Spinal cord (tissue), 9 donors: ENCODE measurements at regions not wholly inside any gene's neighbourhood (a gene's known extent, or its start where the extent isn't known, plus 50 kb on each side); places are given as distances from the start of the nearest gene placed in this dataset.
"Not testable (repeated sequence)": the region's sequence is repeated elsewhere in the genome, so short reads cannot be mapped to it uniquely, and the experiment has no call there.

Source experiments
- DNase-seq, 6 donors: peaks; one replicate each; pipeline versions ENCODE4 v3.0.0 to v3.0.0-alpha.2; 2013 to 2015; ENCODE audit warnings: low spot score in 6 of 6, low read depth in 4 of 6
- H3K27ac ChIP-seq: one replicate; pipeline ENCODE4 v1.5.1; 2013; ENCODE audit warnings: low read depth, low read length, control low read depth
- H3K27me3 ChIP-seq: one replicate; pipeline ENCODE4 v1.6.1; 2013; ENCODE audit warnings: low read length; ENCODE audit not compliant: control insufficient read depth, insufficient read depth
- H3K36me3 ChIP-seq: one replicate; pipeline ENCODE4 v1.6.1; 2013; ENCODE audit warnings: low read length; ENCODE audit not compliant: control insufficient read depth, insufficient read depth
- H3K4me1 ChIP-seq: one replicate; pipeline ENCODE4 v1.6.1; 2013; ENCODE audit warnings: low read length; ENCODE audit not compliant: control insufficient read depth, insufficient read depth
- H3K4me3 ChIP-seq: one replicate; pipeline ENCODE4 v1.5.1; 2013; ENCODE audit warnings: low read depth, low read length, control low read depth
- H3K9me3 ChIP-seq: one replicate; pipeline ENCODE4 v1.6.1; 2013; ENCODE audit warnings: low read length; ENCODE audit not compliant: control insufficient read depth, insufficient read depth
- WGBS: methylation state at CpG from one replicate; pipeline ENCODE4 v1.1.5; 2013; ENCODE audit warnings: missing lambda C conversion rate; ENCODE audit not compliant: insufficient coverage; 5-methylcytosine and 5-hydroxymethylcytosine counted together
- donor health status: healthy.

- Histone ChIP-seq H3K4me3 (no peak overlapping the region), H3K27ac (no peak overlapping the region), H3K4me1 (peaks cover 8% of the 10 kb centered on the region), H3K27me3 (no peaks in the 10 kb centered on the region), H3K9me3 (no peaks in the 10 kb centered on the region), H3K36me3 (no peaks in the 10 kb centered on the region)
- 88% methylated on average over 13 of the region's 14 CpGs for WGBS
- no peak for DNase-seq
Measured at GRCh38 chr9:95574866-95575553, 58.2 kb upstream of the PTCH1 start.

DNA sequence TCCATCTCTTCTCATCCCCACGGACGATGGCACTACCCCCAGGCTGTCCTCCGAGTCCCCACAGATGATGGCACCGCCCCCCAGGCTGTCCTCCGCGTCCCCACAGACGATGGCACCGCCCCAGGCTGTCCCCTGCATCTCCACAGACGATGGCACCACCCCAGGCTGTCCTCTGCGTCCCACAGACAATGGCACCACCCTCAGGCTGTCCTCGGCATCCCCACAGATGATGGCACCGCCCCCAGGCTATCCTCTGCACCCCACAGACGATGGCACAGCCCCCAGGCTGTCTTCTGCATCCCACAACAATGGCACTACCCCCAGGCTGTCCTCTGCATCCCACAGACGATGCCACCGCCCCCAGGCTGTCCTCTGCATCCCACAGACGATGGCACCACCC, 57.4 kb upstream of the PTCH1 start:
- WGBS: 65% methylated on average over 14 of the region's 16 CpGs
- Histone ChIP-seq H3K27ac (no peak overlapping the region), H3K4me1 (peaks cover 10% of the 10 kb centered on the region), H3K36me3 (no peaks in the 10 kb centered on the region), H3K9me3 (no peaks in the 10 kb centered on the region), H3K4me3 (no peak overlapping the region), H3K27me3 (no peaks in the 10 kb centered on the region)
- DNase-seq: no peak

DNA sequence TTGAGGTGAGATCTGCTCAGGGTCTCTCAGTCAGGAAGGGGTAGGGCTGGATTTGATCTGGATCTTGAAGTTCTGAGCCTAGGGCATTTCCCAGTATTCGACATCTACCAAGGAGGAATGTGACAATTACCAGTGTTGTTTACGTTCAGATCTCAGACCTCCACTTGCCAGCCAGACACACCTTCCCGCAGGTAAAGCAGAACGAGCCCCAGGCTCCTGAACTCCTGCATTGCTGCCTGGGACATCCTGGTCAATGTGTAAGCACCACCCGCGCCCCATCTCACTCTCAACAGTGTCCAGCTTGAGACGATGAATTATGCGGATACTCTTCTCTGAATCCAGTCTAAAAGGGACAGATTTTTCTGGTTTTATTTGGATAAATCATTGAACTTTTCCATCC, 56.7 kb upstream of the PTCH1 start:
- Histone ChIP-seq H3K4me3 (no peak overlapping the region), H3K9me3 (no peaks in the 10 kb centered on the region), H3K36me3 (no peaks in the 10 kb centered on the region), H3K27ac (no peak overlapping the region), H3K4me1 (peaks cover 10% of the 10 kb centered on the region), H3K27me3 (no peaks in the 10 kb centered on the region)
- DNase-seq: no peak
- WGBS: 88% methylated on average over 3 of the region's 8 CpGs

DNA sequence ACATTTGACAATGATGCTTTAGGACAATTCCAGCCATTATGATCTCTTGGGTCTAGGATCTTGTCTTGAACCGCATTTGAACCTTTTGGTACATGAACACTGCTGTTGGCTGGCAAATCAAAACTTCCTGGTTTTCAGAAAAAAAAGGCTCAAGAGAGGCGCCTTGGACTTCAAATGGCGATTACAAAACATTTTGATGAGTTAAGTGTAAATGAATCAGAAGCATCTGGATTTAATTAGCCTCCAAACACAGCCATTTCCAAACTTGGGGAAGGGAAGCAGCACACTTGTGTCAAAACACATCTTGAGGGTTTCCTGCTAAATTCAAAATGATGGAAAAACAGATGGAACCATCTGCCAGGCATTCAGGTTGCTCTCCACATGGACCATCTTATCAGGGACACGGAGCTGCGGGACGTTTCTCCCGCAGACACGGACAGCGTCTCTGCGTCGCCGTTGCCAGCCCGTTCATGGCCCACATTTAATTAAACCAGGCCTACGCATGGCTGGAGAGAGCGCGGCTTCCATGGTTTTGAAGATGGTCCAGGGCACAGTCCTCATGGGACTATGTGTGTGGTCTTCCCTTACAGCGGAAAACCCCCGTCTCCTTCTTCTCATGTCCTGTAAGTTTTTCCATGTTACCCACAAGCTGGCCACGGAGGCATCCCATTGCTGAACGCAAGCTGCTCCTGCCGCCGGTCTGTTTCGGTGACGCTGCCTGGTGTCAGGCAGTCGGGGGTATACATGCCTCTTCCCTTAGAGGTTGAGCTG, 55.8 kb upstream of the PTCH1 start:
- H3K27me3 ChIP-seq: no peaks in the 10 kb centered on the region
- H3K4me3 ChIP-seq: no peak overlapping the region
- H3K36me3 ChIP-seq: no peaks in the 10 kb centered on the region
- no peak for DNase-seq
- 84% methylated on average over 23 of the region's 25 CpGs for WGBS
- H3K27ac ChIP-seq: no peak overlapping the region
- H3K4me1 ChIP-seq: peaks cover 10% of the 10 kb centered on the region
- H3K9me3 ChIP-seq: no peaks in the 10 kb centered on the region

DNA sequence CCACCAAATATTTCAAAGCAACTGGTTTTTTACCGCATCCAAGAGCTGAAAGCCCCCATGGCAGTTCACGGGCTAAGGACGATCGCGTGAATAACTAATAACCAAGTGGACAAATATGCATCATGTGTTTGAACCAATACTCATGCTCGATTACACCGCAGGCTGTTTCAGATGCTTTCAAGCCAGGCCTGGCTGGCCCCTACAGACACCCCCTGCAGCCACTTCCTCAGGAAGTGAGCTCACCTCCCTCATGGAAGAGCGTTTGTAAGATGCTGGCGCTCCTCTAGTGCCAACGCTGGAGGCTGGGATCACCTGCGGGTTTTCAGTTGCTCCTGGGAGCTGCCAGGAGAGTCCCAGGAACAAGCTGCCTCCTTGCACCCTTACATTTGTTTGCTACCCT, 53.9 kb upstream of the PTCH1 start:
- Histone ChIP-seq H3K9me3 (no peaks in the 10 kb centered on the region), H3K4me1 (peaks cover 10% of the 10 kb centered on the region), H3K36me3 (no peaks in the 10 kb centered on the region), H3K4me3 (no peak overlapping the region), H3K27me3 (no peaks in the 10 kb centered on the region), H3K27ac (no peak overlapping the region)
- 83% methylated on average over 9 of the region's 11 CpGs for WGBS
- no peak for DNase-seq

DNA sequence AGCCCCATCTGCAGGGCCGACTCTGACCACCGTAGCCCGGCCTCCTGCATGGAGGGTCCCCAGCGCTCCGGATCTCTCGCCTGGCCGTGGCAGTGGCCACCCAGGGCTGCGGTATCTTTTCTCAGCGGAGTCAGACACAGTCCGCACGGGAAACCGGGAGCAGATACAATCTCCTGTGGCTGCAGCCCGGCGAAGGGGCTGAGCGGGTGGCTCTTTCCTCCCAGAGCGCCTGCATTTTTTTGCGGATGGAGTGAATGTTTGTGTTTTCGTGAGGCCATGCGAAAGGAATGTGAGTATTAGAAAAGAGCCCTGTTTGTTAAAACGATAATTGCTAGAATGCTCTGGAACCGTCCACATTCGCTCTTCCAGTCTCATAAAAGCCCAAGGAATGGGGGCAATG, 53.4 kb upstream of the PTCH1 start:
- 45% methylated on average over 19 of the region's 22 CpGs for WGBS
- H3K4me3 ChIP-seq: peak overlapping the region; percentile 31
- H3K4me1 ChIP-seq: peaks cover 10% of the 10 kb centered on the region
- peak overlapping the region; percentile 19 for H3K27ac ChIP-seq
- no peaks in the 10 kb centered on the region for H3K27me3 ChIP-seq
- no peaks in the 10 kb centered on the region for H3K36me3 ChIP-seq
- DNase-seq: peak in 1 of 6 donors; percentile 44
- H3K9me3 ChIP-seq: no peaks in the 10 kb centered on the region

- not testable (repeated sequence) for H3K36me3 ChIP-seq, H3K4me3 ChIP-seq, DNase-seq, H3K9me3 ChIP-seq, H3K27me3 ChIP-seq, H3K4me1 ChIP-seq, H3K27ac ChIP-seq
- WGBS: 96% methylated on average over 7 of the region's 10 CpGs
Measured at GRCh38 chr9:95568735-95569134, 52.0 kb upstream of the PTCH1 start.
